Lower leg skin (tissue), 4 donors: ENCODE measurements at regions not wholly inside any gene's neighbourhood (a gene's known extent, or its start where the extent isn't known, plus 50 kb on each side); places are given as distances from the start of the nearest gene placed in this dataset.

Source experiments
- DNase-seq, 2 donors: peaks; one replicate each; pipeline ENCODE4 v3.0.0-alpha.2; 2019; ENCODE audit warnings: low spot score in 2 of 2
- H3K4me3 ChIP-seq: fragments of 200-600 bp; sonication (generic); 2 replicates; pipeline ENCODE4 v1.5.1; 2017; ENCODE audit warnings: mild to moderate bottlenecking, low read depth; ENCODE audit not compliant: poor library complexity, severe bottlenecking
- CTCF ChIP-seq, 3 donors: fragments of 450-650 bp; IDR thresholded peaks; one replicate each; pipeline ENCODE4 v1.5.1; 2016; ENCODE audit warnings: antibody characterized with exemption in 3 of 3, mild to moderate bottlenecking in 3 of 3, moderate library complexity in 2 of 3
- POLR2A ChIP-seq, 2 donors: fragments of 450-650 bp; IDR thresholded peaks; one replicate each; pipeline ENCODE4 v1.6.1; 2016 to 2017; ENCODE audit warnings: antibody characterized with exemption in 2 of 2, mild to moderate bottlenecking in 1 of 2, moderate library complexity in 1 of 2
- WGBS, 2 donors: methylation state at CpG; one replicate each; pipeline ENCODE4 v1.1.5; 2018; 5-methylcytosine and 5-hydroxymethylcytosine counted together
- intact Hi-C: fragments of 100-400 bp; cut with DNase I; formaldehyde crosslinking; loops from one replicate; pipeline ENCODE4 v1.15.0; 2023; ENCODE audit warnings: low total_unique reads

GRCh38 chr2:191747170-191747530 lies 69.2 kb downstream of the NABP1 start:
- DNase-seq: no peak
- 50 to 61% methylated on average over 3 of the region's 3 CpGs for whole genome bisulfite sequencing, 2 donors
- no peak overlapping the region for H3K4me3 ChIP-seq
- TF ChIP-seq POLR2A (IDR thresholded peaks at IDR 0.05) (no peak), CTCF (IDR thresholded peaks at IDR 0.05) (no peak)
- intact Hi-C loops: no loop called here

GRCh38 chr2:191748059-191748461 lies 70.1 kb downstream of the NABP1 start:
- no peak overlapping the region for H3K4me3 ChIP-seq
- 52 to 56% methylated on average over 3 of the region's 3 CpGs for WGBS, 2 donors
- DNase-seq: no peak
- intact Hi-C loops: no loop called here
- TF ChIP-seq POLR2A (IDR thresholded peaks at IDR 0.05) (no peak), CTCF (IDR thresholded peaks at IDR 0.05) (no peak)

DNA sequence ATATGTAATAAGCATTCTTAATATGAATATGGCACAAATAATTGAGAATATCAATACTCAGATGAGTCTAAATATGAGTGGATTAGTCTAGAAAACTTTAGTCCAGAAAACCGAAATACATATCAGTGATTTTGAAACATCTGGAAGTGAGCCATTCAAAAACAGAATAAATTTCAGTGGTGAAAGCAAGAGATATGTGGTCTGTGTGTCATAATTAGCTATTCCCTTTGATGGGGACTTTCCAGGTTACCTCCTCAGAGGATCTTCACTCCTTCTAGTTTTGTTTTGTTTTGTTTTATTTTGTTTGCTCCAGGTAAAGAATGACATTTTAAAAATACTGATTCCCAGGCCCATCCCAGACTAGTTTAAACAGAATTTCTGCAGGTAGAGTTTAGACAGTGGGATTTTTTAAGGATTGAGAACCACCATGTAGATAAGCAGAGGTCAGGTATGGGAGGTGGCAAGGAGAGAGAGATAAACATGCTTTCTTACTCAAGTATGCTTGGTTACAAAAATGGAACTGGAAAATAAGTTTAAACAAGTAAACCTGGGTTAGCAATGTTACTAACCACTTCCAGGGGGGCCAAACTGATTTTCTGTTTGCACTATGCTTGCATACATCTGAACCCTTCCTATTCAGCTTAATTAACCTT lies 70.7 kb downstream of the NABP1 start:
- TF ChIP-seq POLR2A (IDR thresholded peaks at IDR 0.05) (no peak), CTCF (IDR thresholded peaks at IDR 0.05) (no peak)
- 24 to 45% methylated on average over 1 of the region's 1 CpG for WGBS, 2 donors
- no peak overlapping the region for H3K4me3 ChIP-seq
- no peak for DNase-seq
- intact Hi-C loops: no loop called here

DNA sequence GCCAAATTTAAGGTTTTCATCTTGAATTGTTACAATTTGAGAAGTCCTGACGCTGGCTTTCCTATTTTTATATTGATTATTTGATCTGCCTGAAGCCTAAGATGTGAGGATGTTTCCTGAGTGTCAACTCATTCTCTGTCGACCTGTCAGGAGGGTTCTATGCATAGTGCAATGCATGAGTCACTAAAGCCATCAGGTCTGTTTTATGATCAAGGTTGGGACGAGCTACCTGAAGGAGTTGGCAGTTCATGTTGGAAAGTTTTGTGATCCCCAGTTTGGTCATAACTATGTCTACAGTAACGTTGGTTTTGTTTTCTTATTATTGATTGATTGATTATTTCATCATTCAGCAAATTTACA lies 71.2 kb downstream of the NABP1 start:
- H3K4me3 ChIP-seq: no peak overlapping the region
- 58 to 64% methylated on average over 4 of the region's 4 CpGs for WGBS, 2 donors
- intact Hi-C loops: no loop called here
- no peak for DNase-seq
- TF ChIP-seq POLR2A (IDR thresholded peaks at IDR 0.05) (no peak), CTCF (IDR thresholded peaks at IDR 0.05) (no peak)

GRCh38 chr2:191754103-191754502 lies 76.2 kb downstream of the NABP1 start:
- 95 to 96% methylated on average over 3 of the region's 3 CpGs for WGBS, 2 donors
- intact Hi-C loops: no loop called here
- TF ChIP-seq CTCF (IDR thresholded peaks at IDR 0.05): no peak
- no peak overlapping the region for H3K4me3 ChIP-seq
- DNase-seq: no peak

GRCh38 chr2:191756761-191757160 lies 78.8 kb downstream of the NABP1 start:
- no peak overlapping the region for H3K4me3 ChIP-seq
- 55 to 72% methylated on average over 4 of the region's 4 CpGs for WGBS, 2 donors
- TF ChIP-seq POLR2A (IDR thresholded peaks at IDR 0.05) (no peak), CTCF (IDR thresholded peaks at IDR 0.05) (no peak)
- intact Hi-C loops: no loop called here
- no peak for DNase-seq
